ENCODE measurements at regions not wholly inside any gene's neighbourhood (a gene's known extent, or its start where the extent isn't known, plus 50 kb on each side); places are given as distances from the start of the nearest gene placed in this dataset.

DNA sequence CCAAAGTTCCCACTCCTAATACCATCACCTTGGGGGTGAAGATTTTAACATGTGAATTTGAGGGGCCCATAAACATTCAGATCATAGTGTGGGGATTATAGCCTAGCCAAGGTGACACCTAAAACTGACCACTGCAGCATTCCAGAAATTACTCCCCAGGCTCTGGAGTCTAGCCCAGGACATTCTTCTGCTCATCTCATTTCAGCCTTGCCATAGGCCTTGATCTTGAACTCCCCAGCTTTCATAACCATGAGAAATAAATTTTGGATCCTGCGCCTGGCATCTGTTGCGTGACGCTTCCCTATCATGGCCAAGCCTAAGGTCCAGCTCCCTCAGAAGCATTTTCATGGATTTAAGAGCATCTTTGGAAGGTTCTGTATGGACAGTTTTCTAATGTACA, 502.9 kb upstream of the THBS1 start:
- Histone ChIP-seq H3K27me3 (no peaks in the 10 kb centered on the region), H3K4me1 (no peaks in the 10 kb centered on the region), H3K9me3 (no peaks in the 10 kb centered on the region), H3K4me3 (no peak overlapping the region), H3K27ac (no peak overlapping the region), H3K36me3 (no peaks in the 10 kb centered on the region)
- no peak for ATAC-seq
- DNase-seq: no peak
- TF ChIP-seq, protein P1, sequence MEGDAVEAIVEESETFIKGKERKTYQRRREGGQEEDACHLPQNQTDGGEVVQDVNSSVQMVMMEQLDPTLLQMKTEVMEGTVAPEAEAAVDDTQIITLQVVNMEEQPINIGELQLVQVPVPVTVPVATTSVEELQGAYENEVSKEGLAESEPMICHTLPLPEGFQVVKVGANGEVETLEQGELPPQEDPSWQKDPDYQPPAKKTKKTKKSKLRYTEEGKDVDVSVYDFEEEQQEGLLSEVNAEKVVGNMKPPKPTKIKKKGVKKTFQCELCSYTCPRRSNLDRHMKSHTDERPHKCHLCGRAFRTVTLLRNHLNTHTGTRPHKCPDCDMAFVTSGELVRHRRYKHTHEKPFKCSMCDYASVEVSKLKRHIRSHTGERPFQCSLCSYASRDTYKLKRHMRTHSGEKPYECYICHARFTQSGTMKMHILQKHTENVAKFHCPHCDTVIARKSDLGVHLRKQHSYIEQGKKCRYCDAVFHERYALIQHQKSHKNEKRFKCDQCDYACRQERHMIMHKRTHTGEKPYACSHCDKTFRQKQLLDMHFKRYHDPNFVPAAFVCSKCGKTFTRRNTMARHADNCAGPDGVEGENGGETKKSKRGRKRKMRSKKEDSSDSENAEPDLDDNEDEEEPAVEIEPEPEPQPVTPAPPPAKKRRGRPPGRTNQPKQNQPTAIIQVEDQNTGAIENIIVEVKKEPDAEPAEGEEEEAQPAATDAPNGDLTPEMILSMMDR (IDR thresholded peaks at IDR 0.05): no peak
- intact Hi-C loops (cut with DNase I): no loop called here

DNA sequence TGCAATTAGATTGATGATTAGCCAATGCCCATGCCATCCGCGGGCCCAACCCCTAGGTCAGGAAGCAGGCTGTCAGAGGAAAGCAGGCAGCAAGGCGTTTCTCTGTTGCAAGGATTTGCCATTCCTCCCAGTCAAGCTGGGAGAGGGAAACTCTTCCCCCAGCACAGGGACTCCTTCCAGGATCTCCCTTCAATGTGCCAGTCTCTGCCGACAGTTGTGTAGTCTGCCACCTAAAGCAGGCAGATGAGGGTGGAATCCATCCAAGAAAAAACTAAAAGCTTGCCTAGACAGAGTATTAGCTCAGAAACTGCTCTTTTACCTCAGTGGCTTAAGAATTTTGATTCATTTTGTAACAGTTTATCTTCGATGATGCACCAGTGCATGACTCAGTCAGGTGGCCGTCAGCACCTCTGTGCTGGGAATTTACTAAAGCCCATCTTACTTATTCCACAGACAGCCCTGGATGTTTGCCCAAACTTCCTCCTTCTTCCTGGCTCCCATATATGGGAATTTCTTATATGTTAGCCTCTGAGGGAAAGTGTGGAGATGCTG, 501.5 kb upstream of the THBS1 start:
- H3K36me3 ChIP-seq: no peaks in the 10 kb centered on the region

DNA sequence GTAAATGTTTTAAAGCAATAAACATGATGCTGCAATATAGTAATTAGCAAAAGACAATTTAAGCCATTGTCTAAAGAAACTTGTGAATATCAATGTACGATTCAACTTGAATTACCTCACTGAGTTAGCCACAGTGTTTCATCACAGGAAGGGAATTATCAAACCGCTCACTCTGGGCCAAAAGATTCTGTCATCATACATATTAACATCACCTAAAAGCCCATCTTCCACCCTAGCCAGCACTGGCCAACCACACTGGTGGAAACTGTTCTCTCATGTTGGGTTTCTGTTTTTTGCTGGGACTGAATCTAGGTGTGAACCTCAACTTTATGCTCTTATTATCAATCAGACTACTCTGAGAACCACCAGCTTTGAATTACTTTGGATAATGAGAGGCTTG, 497.7 kb upstream of the THBS1 start:
- H3K27ac ChIP-seq: no peak overlapping the region
- H3K4me1 ChIP-seq: peaks cover 7% of the 10 kb centered on the region
- no peak overlapping the region for H3K4me3 ChIP-seq
- DNase-seq (no peak), ATAC-seq (peak; percentile 38)
- intact Hi-C loops (cut with DNase I): no loop called here
- no peaks in the 10 kb centered on the region for H3K27me3 ChIP-seq
- TF ChIP-seq, protein P1 (IDR thresholded peaks at IDR 0.05): no peak
- no peaks in the 10 kb centered on the region for H3K36me3 ChIP-seq
- no peaks in the 10 kb centered on the region for H3K9me3 ChIP-seq

More for the DNA sequence above, 501.5 kb upstream of the THBS1 start:
- Histone ChIP-seq H3K9me3 (no peaks in the 10 kb centered on the region), H3K4me1 (no peaks in the 10 kb centered on the region), H3K4me3 (no peak overlapping the region), H3K27ac (no peak overlapping the region), H3K27me3 (no peaks in the 10 kb centered on the region)
- TF ChIP-seq, protein P1 (IDR thresholded peaks at IDR 0.05): no peak
- ATAC-seq (no peak), DNase-seq (no peak)
- intact Hi-C loops (cut with DNase I): no loop called here

DNA sequence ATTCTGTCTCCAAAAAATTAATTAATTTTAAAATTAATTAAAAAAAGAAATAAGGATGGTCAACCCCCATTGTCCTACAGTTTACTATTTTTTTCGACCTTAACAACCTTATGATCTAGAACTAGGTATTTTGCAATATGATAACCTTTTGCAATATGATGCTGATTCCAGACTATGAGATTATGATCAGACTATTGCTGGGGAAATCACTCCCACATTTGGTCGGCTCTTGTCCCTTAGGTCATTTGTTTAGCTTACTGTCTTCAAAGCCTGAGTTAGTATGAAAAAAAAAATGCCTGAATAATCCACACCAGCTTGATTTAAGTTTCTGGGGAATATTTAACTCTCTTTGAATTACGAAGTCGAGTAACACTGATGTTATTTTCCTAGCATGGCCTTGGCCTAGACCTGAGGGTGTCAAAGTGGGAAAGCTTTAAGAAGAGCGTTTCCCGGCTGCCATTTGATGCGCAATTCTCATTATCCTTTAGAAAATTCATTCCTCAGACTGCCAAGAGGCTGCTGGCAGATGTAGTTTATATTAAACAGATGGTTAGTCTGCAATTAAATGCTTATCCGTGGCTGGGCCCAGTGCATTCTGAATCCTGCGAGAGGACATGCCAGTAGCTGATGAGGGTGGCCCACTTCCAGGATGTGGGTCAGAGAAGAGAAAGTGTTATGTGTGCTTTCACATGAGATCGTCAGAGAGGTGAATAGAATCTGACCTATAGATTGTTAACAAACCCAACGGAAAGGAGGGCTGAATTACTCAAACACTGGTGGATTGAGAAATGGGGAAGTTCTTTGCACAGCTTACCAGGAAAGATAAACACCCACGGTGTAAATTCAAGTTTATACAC, 496.0 kb upstream of the THBS1 start:
- DNase-seq (no peak), ATAC-seq (peak; percentile 63)
- Histone ChIP-seq H3K27ac (no peak overlapping the region), H3K27me3 (no peaks in the 10 kb centered on the region), H3K4me3 (no peak overlapping the region), H3K36me3 (no peaks in the 10 kb centered on the region), H3K9me3 (no peaks in the 10 kb centered on the region), H3K4me1 (peaks cover 7% of the 10 kb centered on the region)
- TF ChIP-seq, protein P1 (IDR thresholded peaks at IDR 0.05): no peak
- intact Hi-C loops (cut with DNase I): no loop called here

DNA sequence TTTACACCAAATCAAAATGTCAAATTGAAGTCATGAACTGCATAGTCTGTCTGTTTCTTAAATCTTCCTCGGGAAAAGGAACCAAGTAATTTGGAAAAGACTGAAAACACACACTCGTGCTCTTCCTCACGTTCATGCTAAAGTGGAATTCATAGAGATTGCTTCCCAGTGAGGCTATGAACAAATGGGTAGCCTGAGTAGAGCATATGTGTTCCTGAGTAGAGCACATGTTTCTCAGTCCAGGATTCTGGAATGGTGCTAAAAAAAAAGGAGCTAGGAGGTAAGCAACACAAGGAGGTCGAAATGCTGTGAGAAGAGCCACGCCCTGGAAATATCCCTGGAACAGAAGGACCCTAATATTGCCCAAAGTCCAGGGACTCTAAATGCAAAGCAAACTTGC, 494.2 kb upstream of the THBS1 start:
- TF ChIP-seq, protein P1 (IDR thresholded peaks at IDR 0.05): no peak
- no peak overlapping the region for H3K4me3 ChIP-seq
- H3K4me1 ChIP-seq: peaks cover 7% of the 10 kb centered on the region
- H3K9me3 ChIP-seq: no peaks in the 10 kb centered on the region
- H3K27me3 ChIP-seq: no peaks in the 10 kb centered on the region
- ATAC-seq: no peak
- intact Hi-C loops (cut with DNase I): no loop called here
- no peaks in the 10 kb centered on the region for H3K36me3 ChIP-seq
- no peak for DNase-seq
- H3K27ac ChIP-seq: no peak overlapping the region
